ENCODE measurements at regions not wholly inside any gene's neighbourhood (a gene's known extent, or its start where the extent isn't known, plus 50 kb on each side); places are given as distances from the start of the nearest gene placed in this dataset.

DNA sequence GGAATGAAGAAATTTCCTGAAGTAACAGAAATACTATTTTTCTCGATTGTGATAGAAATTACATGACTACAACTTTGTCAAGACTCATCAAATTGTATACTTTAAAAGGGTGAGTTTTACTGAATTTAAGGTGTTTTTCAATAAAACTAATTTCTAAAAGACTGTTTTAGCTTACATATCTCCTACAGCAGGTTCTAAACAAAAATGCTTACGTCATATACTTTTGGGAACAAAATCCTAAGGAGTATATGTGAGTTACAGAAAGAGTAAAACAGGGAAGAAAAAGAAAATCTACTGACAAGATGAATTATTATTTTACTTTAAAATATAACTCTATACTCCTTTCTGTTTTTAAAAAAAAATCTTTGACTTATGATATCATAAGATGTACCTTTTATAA lies 660.3 kb upstream of the PKDCC start:
- TF ChIP-seq SUZ12 (IDR thresholded peaks at IDR 0.05; ENCODE audit: extremely low read depth, insufficient read depth, insufficient read length): no peak
- TF ChIP-seq YY1 (IDR thresholded peaks at IDR 0.05; ENCODE audit: insufficient read depth, insufficient read length): no peak

Data from NT2/D1 (cell line).